ENCODE measurements at regions not wholly inside any gene's neighbourhood (a gene's known extent, or its start where the extent isn't known, plus 50 kb on each side); places are given as distances from the start of the nearest gene placed in this dataset.

GRCh38 chr2:17303521-17303920 is 214.7 kb downstream of the RAD51AP2 start:
- no peak for TF ChIP-seq CTCF (IDR thresholded peaks at IDR 0.05)
- TF ChIP-seq POLR2A (IDR thresholded peaks at IDR 0.05) = no peak

Data from testis (tissue), 2 donors.